ENCODE measurements at regions not wholly inside any gene's neighbourhood (a gene's known extent, or its start where the extent isn't known, plus 50 kb on each side); places are given as distances from the start of the nearest gene placed in this dataset.
"Not testable (repeated sequence)": the region's sequence is repeated elsewhere in the genome, so short reads cannot be mapped to it uniquely, and the experiment has no call there.

DNA sequence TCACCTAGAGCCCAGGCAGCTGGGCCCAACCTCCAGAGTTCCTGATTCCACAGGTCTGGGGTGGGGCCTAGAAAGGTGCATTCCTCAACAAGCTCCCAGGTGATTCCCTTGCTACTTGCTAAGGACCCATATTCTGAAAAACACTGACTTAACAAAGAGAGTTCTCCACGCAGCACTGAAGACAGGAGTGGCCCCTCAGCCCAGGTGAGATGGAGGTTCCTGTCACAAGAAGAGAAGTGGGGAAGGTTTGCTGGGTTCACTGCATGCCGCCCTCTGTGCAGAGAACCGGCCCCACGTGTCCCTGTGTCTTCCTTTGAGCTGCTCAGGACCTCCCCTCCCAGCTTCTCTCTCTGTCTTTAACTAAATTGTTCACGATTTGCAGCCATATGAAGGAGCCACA lies 201.4 kb upstream of the DDX18 start:
- Histone ChIP-seq H3K27me3 (no peaks in the 10 kb centered on the region), H3K4me1 (ENCODE audit: low read depth) (no peaks in the 10 kb centered on the region), H3K36me3 (no peaks in the 10 kb centered on the region), H3K27ac (no peak overlapping the region), H3K4me3 (no peak overlapping the region), H3K9me3 (ENCODE audit: low read depth) (no peaks in the 10 kb centered on the region)
- no peak for DNase-seq (ENCODE audit: low read depth in 1 of 2, low spot score in 1 of 2)
- TF ChIP-seq, protein P1, sequence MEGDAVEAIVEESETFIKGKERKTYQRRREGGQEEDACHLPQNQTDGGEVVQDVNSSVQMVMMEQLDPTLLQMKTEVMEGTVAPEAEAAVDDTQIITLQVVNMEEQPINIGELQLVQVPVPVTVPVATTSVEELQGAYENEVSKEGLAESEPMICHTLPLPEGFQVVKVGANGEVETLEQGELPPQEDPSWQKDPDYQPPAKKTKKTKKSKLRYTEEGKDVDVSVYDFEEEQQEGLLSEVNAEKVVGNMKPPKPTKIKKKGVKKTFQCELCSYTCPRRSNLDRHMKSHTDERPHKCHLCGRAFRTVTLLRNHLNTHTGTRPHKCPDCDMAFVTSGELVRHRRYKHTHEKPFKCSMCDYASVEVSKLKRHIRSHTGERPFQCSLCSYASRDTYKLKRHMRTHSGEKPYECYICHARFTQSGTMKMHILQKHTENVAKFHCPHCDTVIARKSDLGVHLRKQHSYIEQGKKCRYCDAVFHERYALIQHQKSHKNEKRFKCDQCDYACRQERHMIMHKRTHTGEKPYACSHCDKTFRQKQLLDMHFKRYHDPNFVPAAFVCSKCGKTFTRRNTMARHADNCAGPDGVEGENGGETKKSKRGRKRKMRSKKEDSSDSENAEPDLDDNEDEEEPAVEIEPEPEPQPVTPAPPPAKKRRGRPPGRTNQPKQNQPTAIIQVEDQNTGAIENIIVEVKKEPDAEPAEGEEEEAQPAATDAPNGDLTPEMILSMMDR (IDR thresholded peaks at IDR 0.05; ENCODE audit: low read depth, low read length): no peak

DNA sequence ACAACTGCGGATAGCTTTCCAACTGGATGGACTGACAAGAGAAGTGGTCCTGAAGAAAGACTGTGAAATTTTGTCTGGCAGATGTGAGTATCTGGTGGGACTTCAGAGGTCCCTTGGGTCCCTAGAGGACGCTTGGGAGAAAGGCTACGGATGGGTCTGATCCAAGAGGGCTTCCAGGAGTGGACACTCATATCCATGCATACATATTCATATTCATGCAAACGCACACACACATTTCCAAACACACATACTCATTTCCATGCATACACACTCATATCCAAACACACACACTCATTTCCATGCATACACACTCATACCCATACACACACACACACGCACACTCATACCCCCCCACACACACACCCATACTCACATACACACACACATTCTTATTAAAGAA lies 200.2 kb upstream of the DDX18 start:
- H3K9me3 ChIP-seq (ENCODE audit: low read depth): no peaks in the 10 kb centered on the region
- H3K4me3 ChIP-seq: no peak overlapping the region
- TF ChIP-seq, protein P1 (IDR thresholded peaks at IDR 0.05; ENCODE audit: low read depth, low read length): no peak
- H3K27ac ChIP-seq: no peak overlapping the region
- H3K4me1 ChIP-seq (ENCODE audit: low read depth): no peaks in the 10 kb centered on the region
- H3K27me3 ChIP-seq: no peaks in the 10 kb centered on the region
- H3K36me3 ChIP-seq: no peaks in the 10 kb centered on the region
- DNase-seq (ENCODE audit: low read depth in 1 of 2, low spot score in 1 of 2): no peak

DNA sequence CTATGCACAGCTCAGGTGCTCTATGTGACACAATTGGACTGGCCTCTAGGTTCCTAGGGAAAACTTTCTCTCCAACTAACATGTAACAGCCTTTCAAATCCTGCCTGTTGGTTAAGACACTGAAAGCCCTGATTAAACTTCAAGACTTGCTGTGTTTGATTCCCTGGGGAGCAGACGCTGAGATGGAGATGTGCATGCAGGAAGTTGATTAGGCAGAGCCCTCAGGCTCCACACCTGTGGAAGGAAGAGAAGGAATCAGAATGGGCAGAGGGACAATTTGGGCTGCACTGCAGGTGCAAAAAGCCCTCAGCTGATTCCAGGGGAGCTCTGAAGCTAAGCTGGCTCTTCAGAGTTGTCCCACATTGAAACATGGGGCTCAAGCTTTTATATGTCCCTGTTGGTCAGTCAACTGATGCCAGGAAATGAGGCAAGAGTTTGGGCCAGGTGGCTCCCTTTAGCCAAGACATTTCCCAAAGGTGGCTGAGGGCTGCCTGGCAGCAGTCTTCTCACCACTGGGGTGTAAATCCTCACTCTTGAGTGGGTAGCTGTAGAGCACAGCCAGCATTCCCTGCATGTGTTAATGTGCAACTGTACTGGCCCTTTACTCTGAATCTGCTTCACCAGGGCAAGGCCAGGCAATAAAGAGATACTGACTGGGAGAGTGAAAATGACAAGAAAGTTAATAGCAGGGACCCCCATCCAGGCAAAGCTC lies 199.5 kb upstream of the DDX18 start:
- no peaks in the 10 kb centered on the region for H3K4me1 ChIP-seq (ENCODE audit: low read depth)
- no peak overlapping the region for H3K4me3 ChIP-seq
- H3K27me3 ChIP-seq: no peaks in the 10 kb centered on the region
- H3K36me3 ChIP-seq: no peaks in the 10 kb centered on the region
- no peak for DNase-seq (ENCODE audit: low read depth in 1 of 2, low spot score in 1 of 2)
- H3K27ac ChIP-seq: no peak overlapping the region
- TF ChIP-seq, protein P1 (IDR thresholded peaks at IDR 0.05; ENCODE audit: low read depth, low read length): no peak
- H3K9me3 ChIP-seq (ENCODE audit: low read depth): no peaks in the 10 kb centered on the region

DNA sequence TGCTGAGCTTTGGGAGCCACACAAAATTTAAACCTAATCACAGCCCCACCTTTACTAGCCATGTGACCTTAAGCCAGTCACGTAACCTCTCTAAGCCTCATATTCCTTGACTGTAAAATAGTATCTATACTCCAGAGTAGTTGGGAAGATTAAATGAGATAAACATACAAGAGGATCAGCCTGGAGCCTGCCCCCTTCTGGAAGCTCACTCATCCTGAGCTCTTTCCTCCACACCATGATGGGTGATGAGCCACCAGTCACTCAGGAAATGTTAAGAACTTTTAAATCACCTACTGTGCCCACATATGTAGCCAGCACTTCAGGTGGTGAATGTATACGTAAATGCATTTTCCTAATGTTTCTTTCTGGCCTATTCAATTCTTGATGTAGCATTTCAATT lies 195.9 kb upstream of the DDX18 start:
- no peaks in the 10 kb centered on the region for H3K9me3 ChIP-seq (ENCODE audit: low read depth)
- no peaks in the 10 kb centered on the region for H3K36me3 ChIP-seq
- TF ChIP-seq, protein P1 (IDR thresholded peaks at IDR 0.05; ENCODE audit: low read depth, low read length): no peak
- H3K4me3 ChIP-seq: no peak overlapping the region
- H3K27me3 ChIP-seq: no peaks in the 10 kb centered on the region
- no peak for DNase-seq (ENCODE audit: low read depth in 1 of 2, low spot score in 1 of 2)
- no peak overlapping the region for H3K27ac ChIP-seq
- H3K4me1 ChIP-seq (ENCODE audit: low read depth): no peaks in the 10 kb centered on the region

DNA sequence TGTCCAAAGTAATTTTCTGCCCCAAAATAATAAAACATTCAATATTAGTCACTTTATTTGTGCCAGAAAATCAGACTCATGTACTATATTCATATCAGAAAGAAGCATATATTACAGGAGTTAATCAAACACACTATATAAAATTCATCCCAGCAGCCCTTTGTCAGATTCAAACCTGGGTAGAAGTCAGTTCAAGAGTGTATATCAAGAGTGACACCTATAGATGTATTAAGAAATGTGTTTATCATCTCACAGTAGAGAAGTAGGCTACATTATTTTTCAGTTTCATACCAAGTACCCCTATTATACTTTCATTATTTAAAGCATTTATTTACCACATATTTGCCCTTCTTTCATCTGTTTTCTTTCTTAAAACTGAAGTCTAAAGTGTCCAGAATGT lies 193.2 kb upstream of the DDX18 start:
- TF ChIP-seq, protein P1 (IDR thresholded peaks at IDR 0.05; ENCODE audit: low read depth, low read length): no peak

DNA sequence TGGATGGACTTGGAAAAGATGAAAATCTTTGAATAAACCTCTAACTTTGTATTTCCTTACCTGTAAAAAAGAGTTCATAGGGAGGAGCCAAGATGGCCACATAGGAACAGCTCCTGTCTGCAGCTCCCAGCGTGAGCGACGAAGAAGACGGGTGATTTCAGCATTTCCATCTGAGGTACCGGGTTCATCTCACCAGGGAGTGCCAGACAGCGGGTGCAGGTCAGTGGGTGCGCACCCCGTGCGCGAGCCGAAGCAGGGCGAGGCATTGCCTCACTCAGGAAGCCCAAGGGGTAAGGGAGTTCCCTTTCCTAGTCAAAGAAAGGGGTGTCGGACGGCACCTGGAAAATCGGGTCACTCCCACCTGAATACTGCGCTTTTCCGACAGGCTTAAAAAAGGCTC lies 191.3 kb upstream of the DDX18 start:
- H3K36me3 ChIP-seq; H3K9me3 ChIP-seq (ENCODE audit: low read depth); H3K27me3 ChIP-seq; H3K4me1 ChIP-seq (ENCODE audit: low read depth); H3K27ac ChIP-seq; DNase-seq (ENCODE audit: low read depth in 1 of 2, low spot score in 1 of 2): not testable (repeated sequence)
- H3K4me3 ChIP-seq: peak overlapping the region; percentile 16

More for the DNA sequence above, 193.2 kb upstream of the DDX18 start:
- H3K4me3 ChIP-seq: no peak overlapping the region
- H3K27ac ChIP-seq: no peak overlapping the region
- no peaks in the 10 kb centered on the region for H3K36me3 ChIP-seq
- no peak for DNase-seq (ENCODE audit: low read depth in 1 of 2, low spot score in 1 of 2)
- H3K27me3 ChIP-seq: no peaks in the 10 kb centered on the region
- H3K9me3 ChIP-seq (ENCODE audit: low read depth): no peaks in the 10 kb centered on the region
- H3K4me1 ChIP-seq (ENCODE audit: low read depth): no peaks in the 10 kb centered on the region

Measured in cardiac muscle cell (in vitro differentiated cells and primary cell).